GM12801 (cell line): ENCODE measurements at regions not wholly inside any gene's neighbourhood (a gene's known extent, or its start where the extent isn't known, plus 50 kb on each side); places are given as distances from the start of the nearest gene placed in this dataset.

Experiments used
- CTCF ChIP-seq: IDR thresholded peaks from one replicate; pipeline ENCODE4 v1.5.1; 2011; ENCODE audit warnings: control low read depth; ENCODE audit not compliant: insufficient read length; ENCODE audit errors: extremely low read depth

- TF ChIP-seq CTCF: no peak
Observed at GRCh38 chr10:25696013-25696708, 237.9 kb upstream of the MYO3A start.

- no peak for TF ChIP-seq CTCF
Observed at GRCh38 chr10:25697412-25697811, 236.6 kb upstream of the MYO3A start.

- TF ChIP-seq CTCF: no peak
Observed at GRCh38 chr10:25698638-25699037, 235.4 kb upstream of the MYO3A start.

GRCh38 chr10:25699631-25700030 lies 234.4 kb upstream of the MYO3A start:
- no peak for TF ChIP-seq CTCF

- no peak for TF ChIP-seq CTCF
Observed at GRCh38 chr10:25701652-25702051, 232.4 kb upstream of the MYO3A start.

GRCh38 chr10:25704622-25705021 lies 229.4 kb upstream of the MYO3A start:
- TF ChIP-seq CTCF: no peak

- no peak for TF ChIP-seq CTCF
Observed at GRCh38 chr10:25707572-25707971, 226.5 kb upstream of the MYO3A start.
